ENCODE measurements at regions not wholly inside any gene's neighbourhood (a gene's known extent, or its start where the extent isn't known, plus 50 kb on each side); places are given as distances from the start of the nearest gene placed in this dataset.
"Not testable (repeated sequence)": the region's sequence is repeated elsewhere in the genome, so short reads cannot be mapped to it uniquely, and the experiment has no call there.

- no peak for DNase-seq (ENCODE audit: low read depth, low spot score)
These were observed 187.5 kb upstream of the FKBP1C start for GRCh38 chr6:63023726-63024125.

GRCh38 chr6:63049216-63049615 is 162.1 kb upstream of the FKBP1C start:
- no peaks in the 10 kb centered on the region for H3K79me2 ChIP-seq (ENCODE audit: control insufficient read depth, insufficient read depth, low read length)
- FAIRE-seq = no peak
- dilution Hi-C loops (cut with MboI; ENCODE audit: extremely low pct_ligation_motif_present, low sequenced_read_pairs) = no loop called here
- H3K4me3 ChIP-seq (ENCODE audit: control insufficient read depth in 2 of 3, extremely low read depth in 1 of 3, insufficient read depth in 2 of 3, low read depth in 1 of 3, low read length in 3 of 3) = no peak overlapping the region
- TF ChIP-seq CTCF (optimal IDR thresholded peaks at IDR 0.05 in 1 of 3, IDR thresholded peaks at IDR 0.05 in 1 of 3, conservative IDR thresholded peaks at IDR 0.05 in 1 of 3; ENCODE audit: extremely low read depth in 1 of 3, insufficient read depth in 2 of 3, low read length in 3 of 3) = no peak
- TF ChIP-seq EZH2 (IDR thresholded peaks at IDR 0.05; ENCODE audit: low read length) = no peak
- no peaks in the 10 kb centered on the region for H3K4me1 ChIP-seq (ENCODE audit: control insufficient read depth, extremely low read depth, insufficient read depth, low read length)
- H3K27ac ChIP-seq (ENCODE audit: control insufficient read depth, insufficient read depth, low read length) = no peak overlapping the region
- no peak overlapping the region for H3K4me2 ChIP-seq (ENCODE audit: control insufficient read depth, extremely low read depth, insufficient read depth, low read depth, low read length)
- H4K20me1 ChIP-seq (ENCODE audit: control insufficient read depth, extremely low read depth, insufficient read depth, low read length) = no peaks in the 10 kb centered on the region
- no peaks in the 10 kb centered on the region for H3K9me1 ChIP-seq (ENCODE audit: control insufficient read depth, extremely low read depth, insufficient read depth, low read length)
- H3K36me3 ChIP-seq (ENCODE audit: control insufficient read depth in 2 of 2, extremely low read depth in 1 of 2, insufficient read depth in 2 of 2, low read length in 2 of 2) = no peaks in the 10 kb centered on the region
- no peaks in the 10 kb centered on the region for H3K27me3 ChIP-seq (ENCODE audit: control insufficient read depth, extremely low read depth, insufficient read depth, low read length)
- H3K9ac ChIP-seq (ENCODE audit: control insufficient read depth, extremely low read depth, insufficient read depth, low read length) = no peak overlapping the region
- H2AFZ ChIP-seq (ENCODE audit: control insufficient read depth, low read length) = no peak overlapping the region
- no peaks in the 10 kb centered on the region for H3K9me3 ChIP-seq (ENCODE audit: control insufficient read depth, low read depth, low read length)
- DNase-seq (ENCODE audit: low read depth, low spot score) = no peak

More at GRCh38 chr6:63023726-63024125, 187.5 kb upstream of the FKBP1C start:
- Histone ChIP-seq H3K27me3 (ENCODE audit: control insufficient read depth, extremely low read depth, insufficient read depth, low read length) (no peaks in the 10 kb centered on the region), H3K9me1 (ENCODE audit: control insufficient read depth, extremely low read depth, insufficient read depth, low read length) (no peaks in the 10 kb centered on the region), H3K4me1 (ENCODE audit: control insufficient read depth, extremely low read depth, insufficient read depth, low read length) (no peaks in the 10 kb centered on the region), H3K36me3 (ENCODE audit: control insufficient read depth in 2 of 2, extremely low read depth in 1 of 2, insufficient read depth in 2 of 2, low read length in 2 of 2) (no peaks in the 10 kb centered on the region), H3K4me2 (ENCODE audit: control insufficient read depth, extremely low read depth, insufficient read depth, low read depth, low read length) (no peak overlapping the region), H3K9ac (ENCODE audit: control insufficient read depth, extremely low read depth, insufficient read depth, low read length) (no peak overlapping the region), H2AFZ (ENCODE audit: control insufficient read depth, low read length) (no peak overlapping the region), H3K9me3 (ENCODE audit: control insufficient read depth, low read depth, low read length) (no peaks in the 10 kb centered on the region), H3K4me3 (ENCODE audit: control insufficient read depth in 2 of 3, extremely low read depth in 1 of 3, insufficient read depth in 2 of 3, low read depth in 1 of 3, low read length in 3 of 3) (no peak overlapping the region), H4K20me1 (ENCODE audit: control insufficient read depth, extremely low read depth, insufficient read depth, low read length) (no peaks in the 10 kb centered on the region), H3K79me2 (ENCODE audit: control insufficient read depth, insufficient read depth, low read length) (no peaks in the 10 kb centered on the region), H3K27ac (ENCODE audit: control insufficient read depth, insufficient read depth, low read length) (no peak overlapping the region)
- FAIRE-seq = no peak
- TF ChIP-seq EZH2 (IDR thresholded peaks at IDR 0.05; ENCODE audit: low read length) (no peak), CTCF (optimal IDR thresholded peaks at IDR 0.05 in 1 of 3, IDR thresholded peaks at IDR 0.05 in 1 of 3, conservative IDR thresholded peaks at IDR 0.05 in 1 of 3; ENCODE audit: extremely low read depth in 1 of 3, insufficient read depth in 2 of 3, low read length in 3 of 3) (no peak)
- dilution Hi-C loops (cut with MboI; ENCODE audit: extremely low pct_ligation_motif_present, low sequenced_read_pairs) = no loop called here

GRCh38 chr6:63053206-63053605 is 158.1 kb upstream of the FKBP1C start:
- H2AFZ ChIP-seq (ENCODE audit: control insufficient read depth, low read length); H3K9me1 ChIP-seq (ENCODE audit: control insufficient read depth, extremely low read depth, insufficient read depth, low read length); H3K36me3 ChIP-seq (ENCODE audit: control insufficient read depth in 2 of 2, extremely low read depth in 1 of 2, insufficient read depth in 2 of 2, low read length in 2 of 2); H4K20me1 ChIP-seq (ENCODE audit: control insufficient read depth, extremely low read depth, insufficient read depth, low read length); DNase-seq (ENCODE audit: low read depth, low spot score); FAIRE-seq; H3K4me1 ChIP-seq (ENCODE audit: control insufficient read depth, extremely low read depth, insufficient read depth, low read length); H3K4me3 ChIP-seq (ENCODE audit: control insufficient read depth in 2 of 3, extremely low read depth in 1 of 3, insufficient read depth in 2 of 3, low read depth in 1 of 3, low read length in 3 of 3); H3K27ac ChIP-seq (ENCODE audit: control insufficient read depth, insufficient read depth, low read length); dilution Hi-C loops (cut with MboI; ENCODE audit: extremely low pct_ligation_motif_present, low sequenced_read_pairs); H3K4me2 ChIP-seq (ENCODE audit: control insufficient read depth, extremely low read depth, insufficient read depth, low read depth, low read length); H3K79me2 ChIP-seq (ENCODE audit: control insufficient read depth, insufficient read depth, low read length); H3K9ac ChIP-seq (ENCODE audit: control insufficient read depth, extremely low read depth, insufficient read depth, low read length); H3K9me3 ChIP-seq (ENCODE audit: control insufficient read depth, low read depth, low read length); H3K27me3 ChIP-seq (ENCODE audit: control insufficient read depth, extremely low read depth, insufficient read depth, low read length): not testable (repeated sequence)
